Mucosa of descending colon (tissue), 3 donors: ENCODE measurements at regions not wholly inside any gene's neighbourhood (a gene's known extent, or its start where the extent isn't known, plus 50 kb on each side); places are given as distances from the start of the nearest gene placed in this dataset.

Source experiments
- ATAC-seq: fragments of 200-7000 bp; cut with Tn5 transposase; one replicate; pipeline ENCODE4 v1.9.1; 2020; ENCODE audit warnings: mild to moderate bottlenecking, moderate library complexity
- DNase-seq, 3 donors: peaks; one replicate each; pipeline ENCODE4 v3.0.0-alpha.2; 2020
- H3K36me3 ChIP-seq: fragments of 200-600 bp; one replicate; pipeline ENCODE4 v1.8.0; 2021; ENCODE audit warnings: low read depth, mild to moderate bottlenecking
- H3K4me1 ChIP-seq: fragments of 200-600 bp; one replicate; pipeline ENCODE4 v1.8.0; 2021; ENCODE audit warnings: low read depth, mild to moderate bottlenecking
- H3K4me3 ChIP-seq: fragments of 200-600 bp; one replicate; pipeline ENCODE4 v1.8.0; 2021; ENCODE audit warnings: mild to moderate bottlenecking
- H3K9me3 ChIP-seq: fragments of 200-600 bp; one replicate; pipeline ENCODE4 v1.8.0; 2021; ENCODE audit warnings: mild to moderate bottlenecking
- CTCF ChIP-seq: fragments of 200-600 bp; IDR thresholded peaks from one replicate; pipeline ENCODE4 v1.8.0; 2022; ENCODE audit warnings: antibody characterized with exemption, mild to moderate bottlenecking
- intact Hi-C, 2 donors: fragments of 100-400 bp; cut with DNase I in 1 of 2; cut with micrococcal nuclease in 1 of 2; formaldehyde crosslinking; loops; one replicate each; pipeline versions ENCODE4 v1.11.0 to v1.11.1; 2022; cut with DNase I, micrococcal nuclease
- donor health status: DM: no; HTN: no; CAD: no; lungs with moderate emphysema.
- donor health status: DM: no; HTN: no; CAD: no.
- donor health status: DM: no; HTN: yes; CAD: no.

GRCh38 chr11:71341173-71341572 lies 88.8 kb upstream of the SHANK2 start:
- Histone ChIP-seq H3K9me3 (no peaks in the 10 kb centered on the region), H3K4me1 (no peaks in the 10 kb centered on the region), H3K4me3 (no peak overlapping the region), H3K36me3 (no peaks in the 10 kb centered on the region)
- ATAC-seq (no peak), DNase-seq (no peak)
- intact Hi-C loops: no loop called here
- no peak for TF ChIP-seq CTCF

- intact Hi-C loops: no loop called here
- Histone ChIP-seq H3K4me3 (no peak overlapping the region), H3K4me1 (no peaks in the 10 kb centered on the region), H3K9me3 (no peaks in the 10 kb centered on the region), H3K36me3 (no peaks in the 10 kb centered on the region)
- no peak for TF ChIP-seq CTCF
- DNase-seq: no peak
- no peak for ATAC-seq
Measured at GRCh38 chr11:71340086-71340606, 87.8 kb upstream of the SHANK2 start.

DNA sequence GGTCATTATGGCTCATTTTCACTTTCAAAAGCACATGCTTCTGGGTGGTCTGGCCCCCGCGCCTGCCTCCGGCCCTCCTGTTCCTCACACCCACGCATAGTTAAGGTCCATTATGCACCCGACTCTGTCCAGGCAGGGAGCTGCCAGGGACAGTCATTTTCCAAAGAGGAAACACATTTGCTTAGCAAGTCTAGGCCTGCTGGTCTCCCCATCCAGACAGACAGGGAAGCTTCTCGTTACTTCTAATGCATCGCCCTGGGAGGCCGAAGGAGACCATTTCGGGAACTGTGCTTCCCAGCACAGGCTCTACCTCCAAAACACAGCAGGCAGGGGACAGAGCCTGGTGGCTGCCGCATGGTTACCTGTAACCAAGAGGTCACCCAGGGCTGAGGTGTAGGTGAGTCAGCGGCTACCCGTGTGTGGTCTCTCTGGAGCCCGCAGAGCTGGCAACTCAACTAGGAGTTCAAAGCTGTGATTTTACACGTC lies 87.1 kb upstream of the SHANK2 start:
- no peak for TF ChIP-seq CTCF

DNA sequence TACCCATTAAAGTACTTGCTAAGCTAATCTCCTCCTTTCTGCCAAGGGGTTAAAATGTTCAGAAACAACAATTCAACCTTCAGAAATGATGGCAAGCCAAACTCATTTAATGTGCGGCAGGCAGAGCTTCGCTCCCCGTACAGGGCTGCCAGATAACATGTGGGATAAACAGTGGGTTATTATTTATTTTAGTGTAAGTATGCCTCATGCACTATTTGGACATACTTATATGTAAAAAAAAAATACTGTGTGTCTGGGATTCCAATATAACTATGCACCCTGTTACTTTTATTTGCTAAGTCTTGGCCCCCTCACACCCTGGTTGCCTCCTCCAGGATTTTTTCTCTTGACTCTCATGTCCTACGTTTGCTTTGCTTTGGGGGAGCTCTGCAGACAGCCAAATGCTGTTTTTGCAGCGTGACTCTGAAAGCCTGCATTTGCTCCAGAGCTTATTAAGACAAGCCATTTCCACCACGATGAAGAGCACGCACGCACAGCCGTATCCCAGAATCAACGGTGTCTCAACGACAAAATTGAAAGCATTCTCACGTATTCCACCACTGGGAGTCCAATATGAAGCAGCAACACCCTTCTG lies 86.5 kb upstream of the SHANK2 start:
- no peaks in the 10 kb centered on the region for H3K4me1 ChIP-seq
- TF ChIP-seq CTCF: no peak
- H3K9me3 ChIP-seq: no peaks in the 10 kb centered on the region
- no peak overlapping the region for H3K4me3 ChIP-seq
- DNase-seq: peak in 1 of 3 donors; percentile 11
- ATAC-seq: no peak
- H3K36me3 ChIP-seq: no peaks in the 10 kb centered on the region
- intact Hi-C loops: no loop called here

More for the DNA sequence above, 87.1 kb upstream of the SHANK2 start:
- H3K4me3 ChIP-seq: no peak overlapping the region
- ATAC-seq: no peak
- peak in 1 of 3 donors; percentile 4 for DNase-seq
- no peaks in the 10 kb centered on the region for H3K4me1 ChIP-seq
- intact Hi-C loops: no loop called here
- H3K9me3 ChIP-seq: no peaks in the 10 kb centered on the region
- H3K36me3 ChIP-seq: no peaks in the 10 kb centered on the region

- Histone ChIP-seq H3K4me1 (no peaks in the 10 kb centered on the region), H3K4me3 (no peak overlapping the region), H3K36me3 (no peaks in the 10 kb centered on the region), H3K9me3 (no peaks in the 10 kb centered on the region)
- ATAC-seq (no peak), DNase-seq (no peak)
- intact Hi-C loops: no loop called here
- no peak for TF ChIP-seq CTCF
Measured at GRCh38 chr11:71336996-71337754, 84.8 kb upstream of the SHANK2 start.
